WI38 (cell line): ENCODE measurements at regions not wholly inside any gene's neighbourhood (a gene's known extent, or its start where the extent isn't known, plus 50 kb on each side); places are given as distances from the start of the nearest gene placed in this dataset.

Experiments
- H3K4me3 ChIP-seq: 2 replicates; pipeline ENCODE4 v1.5.1; 2011; ENCODE audit warnings: low read depth, mild to moderate bottlenecking, control low read depth, low read length
- TF ChIP-seq, protein P1 (sequence below): IDR thresholded peaks from 2 replicates; pipeline ENCODE4 v1.5.1; 2012; ENCODE audit warnings: low read depth, mild to moderate bottlenecking, control low read depth, low read length

DNA sequence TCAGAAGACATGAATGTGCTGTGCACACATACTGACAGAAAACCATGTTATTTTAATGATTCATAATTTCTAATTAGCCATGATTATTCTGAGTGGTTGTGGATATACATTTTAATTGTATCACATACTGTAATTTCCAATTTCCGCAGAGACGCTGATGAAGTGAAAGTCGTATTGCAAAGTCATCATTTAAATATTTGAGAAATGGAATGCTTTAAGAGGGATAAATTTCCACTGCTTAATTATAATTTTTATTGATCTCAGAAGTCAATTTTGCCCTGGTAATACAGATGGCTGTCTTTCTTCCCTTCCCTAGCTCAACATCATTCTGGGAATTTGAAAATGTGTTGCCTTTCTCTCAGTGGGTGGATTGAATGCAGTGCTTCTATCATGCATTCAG, 819.3 kb downstream of the ROBO2 start:
- TF ChIP-seq, protein P1, sequence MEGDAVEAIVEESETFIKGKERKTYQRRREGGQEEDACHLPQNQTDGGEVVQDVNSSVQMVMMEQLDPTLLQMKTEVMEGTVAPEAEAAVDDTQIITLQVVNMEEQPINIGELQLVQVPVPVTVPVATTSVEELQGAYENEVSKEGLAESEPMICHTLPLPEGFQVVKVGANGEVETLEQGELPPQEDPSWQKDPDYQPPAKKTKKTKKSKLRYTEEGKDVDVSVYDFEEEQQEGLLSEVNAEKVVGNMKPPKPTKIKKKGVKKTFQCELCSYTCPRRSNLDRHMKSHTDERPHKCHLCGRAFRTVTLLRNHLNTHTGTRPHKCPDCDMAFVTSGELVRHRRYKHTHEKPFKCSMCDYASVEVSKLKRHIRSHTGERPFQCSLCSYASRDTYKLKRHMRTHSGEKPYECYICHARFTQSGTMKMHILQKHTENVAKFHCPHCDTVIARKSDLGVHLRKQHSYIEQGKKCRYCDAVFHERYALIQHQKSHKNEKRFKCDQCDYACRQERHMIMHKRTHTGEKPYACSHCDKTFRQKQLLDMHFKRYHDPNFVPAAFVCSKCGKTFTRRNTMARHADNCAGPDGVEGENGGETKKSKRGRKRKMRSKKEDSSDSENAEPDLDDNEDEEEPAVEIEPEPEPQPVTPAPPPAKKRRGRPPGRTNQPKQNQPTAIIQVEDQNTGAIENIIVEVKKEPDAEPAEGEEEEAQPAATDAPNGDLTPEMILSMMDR, result no peak
- no peak overlapping the region for H3K4me3 ChIP-seq

DNA sequence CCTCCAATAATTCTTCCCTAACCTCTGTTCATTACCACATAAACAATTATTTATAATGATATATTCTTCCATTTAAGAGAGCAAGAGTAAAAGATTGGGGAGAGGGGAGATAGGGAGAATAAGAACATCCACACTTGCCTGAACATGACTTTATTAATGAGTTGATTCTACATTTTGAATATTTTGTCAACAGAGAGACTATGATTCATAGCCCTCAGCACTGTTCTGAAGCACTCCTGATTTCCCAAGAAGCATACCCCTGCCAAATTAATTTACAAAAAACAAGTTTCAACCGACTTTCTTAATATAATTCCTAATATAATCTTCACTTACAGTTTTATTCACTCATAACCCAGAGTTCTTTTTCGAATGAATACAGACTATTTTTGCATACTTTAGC, 828.8 kb downstream of the ROBO2 start:
- H3K4me3 ChIP-seq, result no peak overlapping the region
- TF ChIP-seq, protein P1, result no peak

DNA sequence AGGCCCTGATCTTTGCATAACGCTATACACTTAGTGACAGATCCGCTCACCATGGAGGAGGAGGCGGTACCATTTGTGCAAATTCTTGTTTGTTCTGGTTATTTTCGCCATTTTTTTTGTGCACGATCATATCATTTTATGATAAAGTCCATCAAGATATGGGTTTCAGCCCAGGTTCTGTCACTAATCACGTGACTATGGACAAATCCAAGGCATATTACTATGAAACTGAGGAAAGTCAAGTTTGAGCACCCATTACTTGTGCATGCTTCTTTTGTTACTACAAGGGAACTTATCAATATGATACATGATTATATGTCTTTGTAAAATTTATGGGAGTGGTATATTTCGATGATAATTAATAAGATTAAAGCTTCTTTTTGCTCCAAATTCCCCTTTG, 829.5 kb downstream of the ROBO2 start:
- TF ChIP-seq, protein P1, result no peak
- H3K4me3 ChIP-seq, result no peak overlapping the region

DNA sequence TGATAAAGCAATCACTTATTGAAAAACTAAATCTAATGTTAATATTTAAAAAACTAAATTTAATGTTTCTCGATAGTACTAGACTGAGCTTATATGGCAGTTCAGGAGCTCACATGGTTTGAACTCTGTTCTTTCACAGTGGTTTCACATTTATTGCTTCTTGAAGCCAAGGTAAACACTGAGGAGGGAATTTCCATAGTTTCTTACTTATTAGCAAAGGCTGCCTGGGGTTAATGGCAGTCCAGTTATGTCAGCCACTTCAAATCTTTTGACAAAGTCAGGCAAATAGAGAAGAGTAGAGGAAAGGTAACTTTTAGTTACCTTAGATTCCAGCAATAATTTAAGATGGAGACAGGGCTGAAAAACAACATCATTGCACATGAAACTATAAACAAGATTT, 831.5 kb downstream of the ROBO2 start:
- TF ChIP-seq, protein P1, result no peak
- H3K4me3 ChIP-seq, result no peak overlapping the region

DNA sequence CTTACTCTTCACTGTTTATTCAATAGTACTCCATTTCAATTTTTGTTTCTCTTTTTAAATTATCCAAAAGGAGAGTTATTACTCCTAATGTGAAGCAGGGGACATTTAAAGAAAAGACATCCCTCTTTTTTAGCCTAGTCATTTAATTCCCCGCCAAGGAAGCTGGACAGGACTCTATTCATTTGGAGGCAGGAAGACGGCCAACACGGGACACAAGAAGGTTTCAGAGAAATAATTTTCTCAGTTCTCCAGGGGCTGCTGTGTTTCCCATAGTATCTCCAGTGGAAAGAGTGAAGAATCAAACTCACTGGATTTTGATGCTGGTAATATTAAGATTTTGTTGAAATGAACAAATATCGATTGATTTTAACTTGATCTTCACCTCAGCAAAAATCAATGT, 833.7 kb downstream of the ROBO2 start:
- TF ChIP-seq, protein P1, result no peak
- no peak overlapping the region for H3K4me3 ChIP-seq

DNA sequence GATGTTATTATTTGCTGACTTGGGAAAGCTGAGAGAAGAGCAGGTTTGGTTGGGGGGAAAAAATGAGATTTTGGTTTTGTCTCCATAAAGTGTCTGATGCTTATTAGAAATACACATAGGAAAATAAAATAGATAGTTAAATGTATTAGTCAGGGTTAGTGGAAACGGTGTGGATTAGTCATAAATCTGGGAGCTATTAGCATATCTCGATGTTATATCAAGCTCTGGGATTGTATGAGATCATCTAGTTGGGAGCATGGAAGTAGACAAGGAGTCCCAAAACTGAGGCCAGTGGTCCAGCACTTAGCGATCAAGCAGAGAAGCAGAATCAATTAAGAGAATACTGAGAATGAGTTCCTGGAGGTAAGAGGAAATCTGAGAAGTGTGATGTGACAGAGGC, 845.5 kb downstream of the ROBO2 start:
- TF ChIP-seq, protein P1, result no peak
- no peak overlapping the region for H3K4me3 ChIP-seq

DNA sequence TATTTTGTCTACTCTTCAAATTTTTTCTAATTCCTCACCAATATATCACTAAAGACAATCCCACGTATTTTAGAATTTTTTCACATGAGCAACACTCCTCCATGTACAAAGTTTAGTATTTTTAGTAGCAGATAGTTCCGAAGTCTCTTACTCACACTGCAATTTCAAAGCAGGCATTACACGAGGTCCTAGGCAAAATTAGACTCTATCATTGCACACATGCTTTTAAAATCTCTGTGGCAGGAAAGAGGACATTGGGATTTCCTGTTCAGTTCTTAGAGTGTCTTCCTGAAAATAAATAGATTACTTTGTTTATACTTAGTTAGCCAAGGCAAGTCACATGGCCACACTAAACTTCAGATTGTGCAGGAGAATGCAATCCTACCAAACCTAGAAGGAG, 847.7 kb downstream of the ROBO2 start:
- no peak overlapping the region for H3K4me3 ChIP-seq
- TF ChIP-seq, protein P1, result no peak

DNA sequence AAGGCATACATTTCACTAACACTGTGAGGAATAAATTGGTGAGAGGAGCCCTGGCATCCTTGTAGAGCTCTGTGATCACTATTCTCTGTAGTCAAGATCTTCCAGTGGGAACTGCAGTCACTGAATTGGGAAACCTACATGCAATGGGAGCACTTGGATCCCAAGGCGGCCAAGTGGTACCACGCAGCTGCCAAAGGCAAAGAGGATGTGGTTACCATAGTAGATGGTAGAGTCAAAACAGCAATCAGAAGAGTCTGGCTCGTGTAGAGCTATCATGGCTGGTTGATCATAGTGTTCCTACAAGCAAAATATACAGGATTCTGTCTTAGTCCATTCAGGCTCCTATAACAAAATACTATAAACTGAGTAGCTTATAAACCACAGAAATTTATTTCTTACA, 849.7 kb downstream of the ROBO2 start:
- TF ChIP-seq, protein P1, result no peak

More for the DNA sequence above, 849.7 kb downstream of the ROBO2 start:
- H3K4me3 ChIP-seq, result no peak overlapping the region
